Smooth muscle cell (in vitro differentiated cells): ENCODE measurements at regions not wholly inside any gene's neighbourhood (a gene's known extent, or its start where the extent isn't known, plus 50 kb on each side); places are given as distances from the start of the nearest gene placed in this dataset.
"Not testable (repeated sequence)": the region's sequence is repeated elsewhere in the genome, so short reads cannot be mapped to it uniquely, and the experiment has no call there.

Source experiments
- DNase-seq: peaks from one replicate; lab custom pipeline; 2025; ENCODE audit not compliant: unreplicated experiment; lab: John Stamatoyannopoulos, UW
- H2AFZ ChIP-seq: fragments of 200-600 bp; sonication (generic); 2 replicates; pipeline ENCODE4 v1.6.0; 2016; ENCODE audit warnings: antibody characterized with exemption, low read depth, mild to moderate bottlenecking
- H3F3A ChIP-seq: fragments of 200-600 bp; sonication (generic); 2 replicates; pipeline ENCODE4 v1.6.0; 2017; ENCODE audit warnings: antibody characterized with exemption, low read depth
- H3K27ac ChIP-seq: fragments of 200-600 bp; sonication (generic); 2 replicates; pipeline ENCODE4 v1.5.1; 2016; ENCODE audit warnings: low read depth, mild to moderate bottlenecking
- H3K27me3 ChIP-seq: fragments of 200-600 bp; sonication (generic); 2 replicates; pipeline ENCODE4 v1.6.1; 2016; ENCODE audit warnings: low read depth, mild to moderate bottlenecking
- H3K36me3 ChIP-seq: fragments of 200-600 bp; sonication (generic); 2 replicates; pipeline ENCODE4 v1.5.1; 2016; ENCODE audit warnings: low read depth
- H3K4me1 ChIP-seq: fragments of 200-600 bp; sonication (generic); 2 replicates; pipeline ENCODE4 v1.5.1; 2016; ENCODE audit warnings: low read depth
- H3K4me2 ChIP-seq: fragments of 200-600 bp; sonication (generic); 2 replicates; pipeline ENCODE4 v1.6.0; 2016; ENCODE audit warnings: mild to moderate bottlenecking
- H3K4me3 ChIP-seq: fragments of 200-600 bp; sonication (generic); 2 replicates; pipeline ENCODE4 v1.5.1; 2016; ENCODE audit warnings: mild to moderate bottlenecking
- H3K79me2 ChIP-seq: fragments of 200-600 bp; sonication (generic); 2 replicates; pipeline ENCODE4 v1.6.0; 2016; ENCODE audit warnings: low read depth, mild to moderate bottlenecking
- H3K9ac ChIP-seq: fragments of 200-600 bp; sonication (generic); 2 replicates; pipeline ENCODE4 v1.6.0; 2016; ENCODE audit warnings: low read depth
- H3K9me3 ChIP-seq: fragments of 200-600 bp; sonication (generic); replicated peaks from 2 replicates; pipeline ENCODE4 v1.5.1; 2016; ENCODE audit warnings: low read depth
- H4K20me1 ChIP-seq: fragments of 200-600 bp; sonication (generic); 2 replicates; pipeline ENCODE4 v1.6.0; 2016; ENCODE audit warnings: low read depth
- WGBS: methylation state at CpG from one replicate; pipeline ENCODE4 v1.1.7; 2016; ENCODE audit warnings: low lambda C conversion rate; 5-methylcytosine and 5-hydroxymethylcytosine counted together
- TF ChIP-seq, protein P1 (sequence below): fragments of 200-600 bp; sonication (generic); IDR thresholded peaks from 2 replicates; pipeline ENCODE4 v1.5.1; 2017; ENCODE audit warnings: borderline replicate concordance, mild to moderate bottlenecking, antibody characterized with exemption; ENCODE audit not compliant: insufficient read depth, poor library complexity, severe bottlenecking

DNA sequence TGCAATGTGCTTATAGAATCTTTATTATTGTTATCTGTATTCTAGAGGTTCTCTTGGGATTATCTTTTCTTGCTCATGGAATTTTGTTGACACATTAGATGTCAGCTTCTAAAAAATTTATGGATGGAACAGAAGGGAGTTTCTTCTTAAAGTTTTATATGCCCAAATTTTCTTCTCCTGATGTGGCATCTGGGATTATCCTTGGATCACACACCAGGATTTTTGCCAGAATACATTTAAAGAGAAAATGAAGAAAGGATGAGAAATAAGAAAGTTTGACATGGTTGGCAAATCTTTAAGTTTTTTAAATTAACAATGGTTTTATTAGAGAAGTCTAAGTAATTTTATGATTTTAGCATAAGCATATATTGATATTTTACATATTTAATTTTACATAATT is 706.7 kb upstream of the TMEFF2 start:
- Histone ChIP-seq H2AFZ (no peak overlapping the region), H4K20me1 (no peaks in the 10 kb centered on the region), H3K79me2 (no peaks in the 10 kb centered on the region), H3K9me3 (no peaks in the 10 kb centered on the region), H3K27ac (no peak overlapping the region), H3K4me2 (no peak overlapping the region), H3F3A (no peaks in the 10 kb centered on the region), H3K36me3 (no peaks in the 10 kb centered on the region), H3K27me3 (no peaks in the 10 kb centered on the region), H3K9ac (no peak overlapping the region), H3K4me1 (no peaks in the 10 kb centered on the region), H3K4me3 (no peak overlapping the region)
- no peak for DNase-seq
- TF ChIP-seq, protein P1, sequence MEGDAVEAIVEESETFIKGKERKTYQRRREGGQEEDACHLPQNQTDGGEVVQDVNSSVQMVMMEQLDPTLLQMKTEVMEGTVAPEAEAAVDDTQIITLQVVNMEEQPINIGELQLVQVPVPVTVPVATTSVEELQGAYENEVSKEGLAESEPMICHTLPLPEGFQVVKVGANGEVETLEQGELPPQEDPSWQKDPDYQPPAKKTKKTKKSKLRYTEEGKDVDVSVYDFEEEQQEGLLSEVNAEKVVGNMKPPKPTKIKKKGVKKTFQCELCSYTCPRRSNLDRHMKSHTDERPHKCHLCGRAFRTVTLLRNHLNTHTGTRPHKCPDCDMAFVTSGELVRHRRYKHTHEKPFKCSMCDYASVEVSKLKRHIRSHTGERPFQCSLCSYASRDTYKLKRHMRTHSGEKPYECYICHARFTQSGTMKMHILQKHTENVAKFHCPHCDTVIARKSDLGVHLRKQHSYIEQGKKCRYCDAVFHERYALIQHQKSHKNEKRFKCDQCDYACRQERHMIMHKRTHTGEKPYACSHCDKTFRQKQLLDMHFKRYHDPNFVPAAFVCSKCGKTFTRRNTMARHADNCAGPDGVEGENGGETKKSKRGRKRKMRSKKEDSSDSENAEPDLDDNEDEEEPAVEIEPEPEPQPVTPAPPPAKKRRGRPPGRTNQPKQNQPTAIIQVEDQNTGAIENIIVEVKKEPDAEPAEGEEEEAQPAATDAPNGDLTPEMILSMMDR = no peak

- Histone ChIP-seq H3K4me1 (no peaks in the 10 kb centered on the region), H3K9ac (no peak overlapping the region), H3K27me3 (no peaks in the 10 kb centered on the region), H2AFZ (no peak overlapping the region), H3K36me3 (no peaks in the 10 kb centered on the region), H3K4me3 (no peak overlapping the region), H3K9me3 (no peaks in the 10 kb centered on the region), H3F3A (no peaks in the 10 kb centered on the region), H3K4me2 (no peak overlapping the region), H3K79me2 (no peaks in the 10 kb centered on the region), H3K27ac (no peak overlapping the region), H4K20me1 (no peaks in the 10 kb centered on the region)
- DNase-seq = no peak
- TF ChIP-seq, protein P1 = no peak
- 19% methylated on average over 3 of the region's 3 CpGs for WGBS
These were observed 704.7 kb upstream of the TMEFF2 start for GRCh38 chr2:192899466-192899865.

DNA sequence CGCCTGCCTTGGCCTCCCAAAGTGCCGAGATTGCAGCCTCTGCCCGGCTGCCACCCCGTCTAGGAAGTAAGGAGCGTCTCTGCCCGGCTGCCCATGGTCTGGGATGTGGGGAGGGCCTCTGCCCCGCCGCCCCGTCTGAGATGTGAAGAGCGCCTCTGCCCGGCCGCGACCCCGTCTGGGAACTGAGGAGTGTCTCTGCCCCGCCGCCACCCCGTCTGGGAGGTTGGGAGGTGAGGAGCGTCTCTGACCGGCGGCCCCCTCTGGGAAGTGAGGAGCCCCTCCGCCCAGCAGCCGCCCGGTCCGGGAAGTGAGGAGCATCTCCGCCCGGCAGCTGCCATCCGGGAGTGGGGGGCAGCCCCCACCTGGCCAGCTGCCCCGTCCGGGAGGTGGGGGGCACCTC is 699.2 kb upstream of the TMEFF2 start:
- H3K79me2 ChIP-seq, H2AFZ ChIP-seq, H3K9me3 ChIP-seq, H3F3A ChIP-seq, H3K36me3 ChIP-seq, H3K27me3 ChIP-seq, H3K4me3 ChIP-seq, H3K27ac ChIP-seq, H3K9ac ChIP-seq, H3K4me2 ChIP-seq, H3K4me1 ChIP-seq, DNase-seq, H4K20me1 ChIP-seq: not testable (repeated sequence)
- 97% methylated on average over 27 of the region's 29 CpGs for WGBS

GRCh38 chr2:192888109-192888508 is 693.4 kb upstream of the TMEFF2 start:
- no peak overlapping the region for H3K4me2 ChIP-seq
- DNase-seq = no peak
- H3K27me3 ChIP-seq = no peaks in the 10 kb centered on the region
- TF ChIP-seq, protein P1 = no peak
- no peaks in the 10 kb centered on the region for H4K20me1 ChIP-seq
- no peak overlapping the region for H3K9ac ChIP-seq
- no peaks in the 10 kb centered on the region for H3K9me3 ChIP-seq
- no peaks in the 10 kb centered on the region for H3F3A ChIP-seq
- no peak overlapping the region for H3K27ac ChIP-seq
- H3K4me3 ChIP-seq = no peak overlapping the region
- no peaks in the 10 kb centered on the region for H3K36me3 ChIP-seq
- H2AFZ ChIP-seq = no peak overlapping the region
- H3K4me1 ChIP-seq = no peaks in the 10 kb centered on the region
- no peaks in the 10 kb centered on the region for H3K79me2 ChIP-seq
